Effector memory CD8-positive, alpha-beta T cell (primary cell): ENCODE measurements at regions not wholly inside any gene's neighbourhood (a gene's known extent, or its start where the extent isn't known, plus 50 kb on each side); places are given as distances from the start of the nearest gene placed in this dataset.

Experiments used
- ATAC-seq: fragments of 150-1000 bp; cut with Tn5 transposase; replicated peaks from 2 replicates; pipeline ENCODE4 v1.10.0; 2021; ENCODE audit warnings: mild to moderate bottlenecking, moderate library complexity
- DNase-seq, 3 experiments: peaks; one replicate each; pipeline ENCODE4 v3.0.0; 2021
- H3K27ac Mint-ChIP-seq, 2 donors: one replicate each; pipeline ENCODE4 v1.8.0; 2022; ENCODE audit warnings: mild to moderate bottlenecking in 2 of 2, mixed read lengths in 2 of 2, moderate library complexity in 2 of 2
- H3K27me3 Mint-ChIP-seq, 2 donors: one replicate each; pipeline ENCODE4 v1.8.0; 2022; ENCODE audit warnings: mixed read lengths in 2 of 2
- H3K36me3 Mint-ChIP-seq: one replicate; pipeline ENCODE4 v1.8.0; 2022; ENCODE audit warnings: mild to moderate bottlenecking, moderate library complexity, mixed read lengths; ENCODE audit not compliant: insufficient read depth
- H3K4me1 Mint-ChIP-seq, 2 donors: one replicate each; pipeline ENCODE4 v1.8.0; 2022; ENCODE audit warnings: low read depth in 2 of 2, mixed read lengths in 2 of 2
- H3K4me3 Mint-ChIP-seq, 2 donors: one replicate each; pipeline ENCODE4 v1.8.0; 2022; ENCODE audit warnings: mild to moderate bottlenecking in 2 of 2, mixed read lengths in 2 of 2, moderate library complexity in 2 of 2
- H3K9me3 Mint-ChIP-seq, 2 donors: one replicate each; pipeline ENCODE4 v1.8.0; 2022; ENCODE audit warnings: mixed read lengths in 2 of 2

- ATAC-seq, result no peak
- no peaks in the 10 kb centered on the region for H3K27me3 Mint-ChIP-seq
- no peaks in the 10 kb centered on the region for H3K36me3 Mint-ChIP-seq
- no peak overlapping the region for H3K27ac Mint-ChIP-seq
- H3K9me3 Mint-ChIP-seq, result peaks cover 0 to 7% of the 10 kb centered on the region in 2 donors
- H3K4me1 Mint-ChIP-seq, result no peaks in the 10 kb centered on the region
- DNase-seq, result no peak
- no peak overlapping the region for H3K4me3 Mint-ChIP-seq
These were observed 395.7 kb downstream of the CDC14C start for GRCh38 chr7:49320083-49320482.

GRCh38 chr7:49321843-49322242 lies 397.5 kb downstream of the CDC14C start:
- H3K9me3 Mint-ChIP-seq, result peaks cover 0 to 9% of the 10 kb centered on the region in 2 donors
- ATAC-seq (no peak), DNase-seq (no peak)
- no peak overlapping the region for H3K4me3 Mint-ChIP-seq
- no peaks in the 10 kb centered on the region for H3K4me1 Mint-ChIP-seq
- no peaks in the 10 kb centered on the region for H3K36me3 Mint-ChIP-seq
- no peaks in the 10 kb centered on the region for H3K27me3 Mint-ChIP-seq
- H3K27ac Mint-ChIP-seq, result no peak overlapping the region

GRCh38 chr7:49322476-49322875 lies 398.1 kb downstream of the CDC14C start:
- ATAC-seq (no peak), DNase-seq (no peak)
- H3K27me3 Mint-ChIP-seq, result no peaks in the 10 kb centered on the region
- no peak overlapping the region for H3K4me3 Mint-ChIP-seq
- H3K27ac Mint-ChIP-seq, result no peak overlapping the region
- no peaks in the 10 kb centered on the region for H3K36me3 Mint-ChIP-seq
- peaks cover 0 to 9% of the 10 kb centered on the region in 2 donors for H3K9me3 Mint-ChIP-seq
- H3K4me1 Mint-ChIP-seq, result no peaks in the 10 kb centered on the region

GRCh38 chr7:49324040-49324439 lies 399.7 kb downstream of the CDC14C start:
- H3K27ac Mint-ChIP-seq, result no peak overlapping the region
- ATAC-seq (no peak), DNase-seq (no peak)
- H3K4me3 Mint-ChIP-seq, result no peak overlapping the region
- no peaks in the 10 kb centered on the region for H3K27me3 Mint-ChIP-seq
- peaks cover 0 to 9% of the 10 kb centered on the region in 2 donors for H3K9me3 Mint-ChIP-seq
- H3K36me3 Mint-ChIP-seq, result no peaks in the 10 kb centered on the region
- H3K4me1 Mint-ChIP-seq, result no peaks in the 10 kb centered on the region

- H3K4me1 Mint-ChIP-seq, result no peaks in the 10 kb centered on the region
- H3K4me3 Mint-ChIP-seq, result no peak overlapping the region
- ATAC-seq (no peak), DNase-seq (no peak)
- no peaks in the 10 kb centered on the region for H3K36me3 Mint-ChIP-seq
- H3K27me3 Mint-ChIP-seq, result no peaks in the 10 kb centered on the region
- H3K9me3 Mint-ChIP-seq, result peaks cover 0 to 9% of the 10 kb centered on the region in 2 donors
- no peak overlapping the region for H3K27ac Mint-ChIP-seq
These were observed 400.4 kb downstream of the CDC14C start for GRCh38 chr7:49324707-49325106.

- Mint-ChIP-seq H3K36me3 (no peaks in the 10 kb centered on the region), H3K9me3 (peaks cover 2 to 9% of the 10 kb centered on the region in 2 donors), H3K27ac (no peak overlapping the region), H3K4me1 (no peaks in the 10 kb centered on the region), H3K27me3 (no peaks in the 10 kb centered on the region), H3K4me3 (no peak overlapping the region)
- no peak for ATAC-seq
- no peak for DNase-seq
These were observed 401.2 kb downstream of the CDC14C start for GRCh38 chr7:49325571-49325970.

- Mint-ChIP-seq H3K27ac (no peak overlapping the region), H3K9me3 (peaks cover 2 to 9% of the 10 kb centered on the region in 2 donors)
These were observed 402.8 kb downstream of the CDC14C start for GRCh38 chr7:49327155-49327554.

GRCh38 chr7:49333180-49333881 lies 409.0 kb downstream of the CDC14C start:
- no peaks in the 10 kb centered on the region for H3K27me3 Mint-ChIP-seq
- H3K4me1 Mint-ChIP-seq, result no peaks in the 10 kb centered on the region
- H3K9me3 Mint-ChIP-seq, result peaks cover 0 to 2% of the 10 kb centered on the region in 2 donors
- no peaks in the 10 kb centered on the region for H3K36me3 Mint-ChIP-seq
- no peak for DNase-seq
- no peak overlapping the region for H3K27ac Mint-ChIP-seq
- ATAC-seq, result no peak
- no peak overlapping the region for H3K4me3 Mint-ChIP-seq

More at GRCh38 chr7:49327155-49327554, 402.8 kb downstream of the CDC14C start:
- ATAC-seq (no peak), DNase-seq (no peak)
- Mint-ChIP-seq H3K27me3 (no peaks in the 10 kb centered on the region), H3K36me3 (no peaks in the 10 kb centered on the region), H3K4me1 (no peaks in the 10 kb centered on the region), H3K4me3 (no peak overlapping the region)

- no peaks in the 10 kb centered on the region for H3K4me1 Mint-ChIP-seq
- H3K4me3 Mint-ChIP-seq, result no peak overlapping the region
- no peaks in the 10 kb centered on the region for H3K36me3 Mint-ChIP-seq
- DNase-seq, result no peak
- H3K27me3 Mint-ChIP-seq, result no peaks in the 10 kb centered on the region
- no peak overlapping the region for H3K27ac Mint-ChIP-seq
- peaks cover 7 to 8% of the 10 kb centered on the region in 2 donors for H3K9me3 Mint-ChIP-seq
- no peak for ATAC-seq
These were observed 417.5 kb downstream of the CDC14C start for GRCh38 chr7:49341849-49342248.

- H3K9me3 Mint-ChIP-seq, result peaks cover 7% of the 10 kb centered on the region in 2 donors
- no peaks in the 10 kb centered on the region for H3K4me1 Mint-ChIP-seq
- DNase-seq (no peak), ATAC-seq (no peak)
- no peaks in the 10 kb centered on the region for H3K27me3 Mint-ChIP-seq
- no peak overlapping the region for H3K4me3 Mint-ChIP-seq
- no peaks in the 10 kb centered on the region for H3K36me3 Mint-ChIP-seq
- no peak overlapping the region for H3K27ac Mint-ChIP-seq
These were observed 420.2 kb downstream of the CDC14C start for GRCh38 chr7:49344556-49344955.

- no peaks in the 10 kb centered on the region for H3K4me1 Mint-ChIP-seq
- H3K4me3 Mint-ChIP-seq, result no peak overlapping the region
- H3K9me3 Mint-ChIP-seq, result peaks cover 4 to 7% of the 10 kb centered on the region in 2 donors
- H3K27me3 Mint-ChIP-seq, result no peaks in the 10 kb centered on the region
- no peaks in the 10 kb centered on the region for H3K36me3 Mint-ChIP-seq
- no peak for DNase-seq
- no peak for ATAC-seq
- no peak overlapping the region for H3K27ac Mint-ChIP-seq
These were observed 422.0 kb downstream of the CDC14C start for GRCh38 chr7:49346195-49346899.

GRCh38 chr7:49367072-49367471 lies 406.4 kb upstream of the VWC2 start:
- Mint-ChIP-seq H3K36me3 (no peaks in the 10 kb centered on the region), H3K27me3 (no peaks in the 10 kb centered on the region), H3K9me3 (peaks cover 7 to 27% of the 10 kb centered on the region in 2 donors), H3K27ac (no peak overlapping the region), H3K4me1 (no peaks in the 10 kb centered on the region), H3K4me3 (no peak overlapping the region)
- ATAC-seq (no peak), DNase-seq (no peak)

- H3K27me3 Mint-ChIP-seq, result no peaks in the 10 kb centered on the region
- H3K36me3 Mint-ChIP-seq, result no peaks in the 10 kb centered on the region
- peaks cover 7 to 28% of the 10 kb centered on the region in 2 donors for H3K9me3 Mint-ChIP-seq
- H3K27ac Mint-ChIP-seq, result no peak overlapping the region
- DNase-seq (no peak), ATAC-seq (no peak)
- H3K4me1 Mint-ChIP-seq, result no peaks in the 10 kb centered on the region
- no peak overlapping the region for H3K4me3 Mint-ChIP-seq
These were observed 401.7 kb upstream of the VWC2 start for GRCh38 chr7:49371771-49372170.

GRCh38 chr7:49376817-49377375 lies 396.5 kb upstream of the VWC2 start:
- no peak overlapping the region for H3K4me3 Mint-ChIP-seq
- no peak for ATAC-seq

More at GRCh38 chr7:49376817-49377375, 396.5 kb upstream of the VWC2 start:
- H3K4me1 Mint-ChIP-seq, result no peaks in the 10 kb centered on the region
- H3K9me3 Mint-ChIP-seq, result peaks cover 5 to 8% of the 10 kb centered on the region in 2 donors
- no peak for DNase-seq
- no peak overlapping the region for H3K27ac Mint-ChIP-seq
- H3K27me3 Mint-ChIP-seq, result no peaks in the 10 kb centered on the region
- no peaks in the 10 kb centered on the region for H3K36me3 Mint-ChIP-seq
